ENCODE measurements at regions not wholly inside any gene's neighbourhood (a gene's known extent, or its start where the extent isn't known, plus 50 kb on each side); places are given as distances from the start of the nearest gene placed in this dataset.

DNA sequence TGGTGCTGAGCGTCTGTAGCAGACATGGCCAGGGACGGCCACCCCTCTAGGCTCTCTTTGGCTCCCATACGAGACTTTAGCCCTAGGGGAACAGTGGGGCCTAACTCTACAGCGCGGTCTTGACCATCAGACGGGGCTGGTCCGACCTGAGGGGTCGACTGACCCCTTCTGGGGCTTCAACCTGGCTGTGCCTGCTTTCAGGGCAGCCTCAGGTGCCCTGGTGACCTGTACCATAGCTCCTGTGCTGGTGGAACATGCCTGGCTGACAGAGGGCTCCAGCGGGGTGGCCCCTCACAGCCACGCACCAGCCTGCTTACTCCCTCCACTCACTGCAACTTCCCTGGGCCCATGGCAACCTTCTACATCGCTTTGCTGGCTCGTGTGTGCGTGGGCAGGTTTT lies 423.4 kb upstream of the SEMA6A start:
- H3K27me3 ChIP-seq (ENCODE audit: control insufficient read depth, insufficient read depth, low read length): no peaks in the 10 kb centered on the region
- no peaks in the 10 kb centered on the region for H3K36me3 ChIP-seq (ENCODE audit: control insufficient read depth, insufficient read depth, low read length)
- peaks cover 20% of the 10 kb centered on the region for H3K9me3 ChIP-seq (ENCODE audit: control insufficient read depth, insufficient read depth, low read depth, low read length)
- no peak overlapping the region for H3K27ac ChIP-seq (ENCODE audit: low read depth, low read length)
- H3K9ac ChIP-seq (ENCODE audit: low read length): no peak overlapping the region
- no peak overlapping the region for H3K4me3 ChIP-seq (ENCODE audit: low read depth, low read length)
- no peaks in the 10 kb centered on the region for H3K4me1 ChIP-seq (ENCODE audit: control insufficient read depth, insufficient read depth, low read length)

GRCh38 chr5:116992681-116993080 lies 418.1 kb upstream of the SEMA6A start:
- Histone ChIP-seq H3K4me1 (ENCODE audit: control insufficient read depth, insufficient read depth, low read length) (no peaks in the 10 kb centered on the region), H3K27ac (ENCODE audit: low read depth, low read length) (no peak overlapping the region), H3K36me3 (ENCODE audit: control insufficient read depth, insufficient read depth, low read length) (no peaks in the 10 kb centered on the region), H3K27me3 (ENCODE audit: control insufficient read depth, insufficient read depth, low read length) (no peaks in the 10 kb centered on the region), H3K4me3 (ENCODE audit: low read depth, low read length) (no peak overlapping the region), H3K9ac (ENCODE audit: low read length) (no peak overlapping the region), H3K9me3 (ENCODE audit: control insufficient read depth, insufficient read depth, low read depth, low read length) (peaks cover 2% of the 10 kb centered on the region; the same call in 1 of the 2 replicates)

DNA sequence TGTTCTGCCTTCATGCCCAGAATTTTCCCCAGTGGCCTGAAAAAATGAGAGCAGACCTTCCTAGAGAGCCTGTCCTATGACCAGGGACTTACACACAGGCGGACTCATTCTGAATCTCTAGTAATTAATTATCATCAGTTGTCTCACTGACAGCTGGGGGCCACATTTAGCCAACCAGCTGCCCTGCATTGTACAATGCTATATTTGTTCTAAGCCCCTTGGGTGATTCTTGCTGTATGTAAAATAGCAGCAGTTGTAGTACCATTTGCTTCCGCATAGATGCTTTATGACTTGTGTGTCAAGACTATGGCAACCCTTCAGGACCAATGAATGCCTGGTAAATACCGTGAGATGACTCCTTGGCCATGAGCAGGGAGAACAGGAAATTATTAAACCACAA lies 415.4 kb upstream of the SEMA6A start:
- Histone ChIP-seq H3K4me1 (ENCODE audit: control insufficient read depth, insufficient read depth, low read length) (no peaks in the 10 kb centered on the region), H3K9me3 (ENCODE audit: control insufficient read depth, insufficient read depth, low read depth, low read length) (no peaks in the 10 kb centered on the region), H3K9ac (ENCODE audit: low read length) (no peak overlapping the region), H3K27ac (ENCODE audit: low read depth, low read length) (no peak overlapping the region), H3K36me3 (ENCODE audit: control insufficient read depth, insufficient read depth, low read length) (no peaks in the 10 kb centered on the region), H3K27me3 (ENCODE audit: control insufficient read depth, insufficient read depth, low read length) (no peaks in the 10 kb centered on the region), H3K4me3 (ENCODE audit: low read depth, low read length) (no peak overlapping the region)

DNA sequence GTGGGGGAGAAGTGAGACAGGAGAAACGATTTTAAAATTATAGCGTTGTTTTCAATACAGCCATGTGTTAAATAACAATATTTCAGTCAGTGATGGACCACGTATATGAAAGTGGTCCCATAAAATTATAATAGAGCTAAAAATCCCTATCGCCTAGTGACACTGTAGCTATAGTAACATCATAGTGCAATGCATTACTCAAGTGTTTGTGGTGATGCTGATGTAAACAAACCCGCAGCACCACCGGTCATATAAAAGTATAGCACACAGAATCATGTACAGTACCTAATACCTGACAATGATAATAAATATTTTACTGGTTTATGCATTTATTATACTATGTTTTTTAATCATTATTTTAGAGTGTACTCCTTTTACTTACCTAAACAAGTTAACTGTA lies 407.4 kb upstream of the SEMA6A start:
- no peak overlapping the region for H3K27ac ChIP-seq (ENCODE audit: low read depth, low read length)
- no peaks in the 10 kb centered on the region for H3K36me3 ChIP-seq (ENCODE audit: control insufficient read depth, insufficient read depth, low read length)
- no peak overlapping the region for H3K4me3 ChIP-seq (ENCODE audit: low read depth, low read length)
- H3K27me3 ChIP-seq (ENCODE audit: control insufficient read depth, insufficient read depth, low read length): no peaks in the 10 kb centered on the region
- no peaks in the 10 kb centered on the region for H3K4me1 ChIP-seq (ENCODE audit: control insufficient read depth, insufficient read depth, low read length)
- H3K9ac ChIP-seq (ENCODE audit: low read length): no peak overlapping the region
- H3K9me3 ChIP-seq (ENCODE audit: control insufficient read depth, insufficient read depth, low read depth, low read length): no peaks in the 10 kb centered on the region

GRCh38 chr5:116980581-116980980 lies 406.0 kb upstream of the SEMA6A start:
- Histone ChIP-seq H3K4me3 (ENCODE audit: low read depth, low read length) (no peak overlapping the region), H3K9me3 (ENCODE audit: control insufficient read depth, insufficient read depth, low read depth, low read length) (no peaks in the 10 kb centered on the region), H3K4me1 (ENCODE audit: control insufficient read depth, insufficient read depth, low read length) (no peaks in the 10 kb centered on the region), H3K9ac (ENCODE audit: low read length) (no peak overlapping the region), H3K27ac (ENCODE audit: low read depth, low read length) (no peak overlapping the region), H3K27me3 (ENCODE audit: control insufficient read depth, insufficient read depth, low read length) (no peaks in the 10 kb centered on the region), H3K36me3 (ENCODE audit: control insufficient read depth, insufficient read depth, low read length) (no peaks in the 10 kb centered on the region)

GRCh38 chr5:116976767-116977166 lies 402.1 kb upstream of the SEMA6A start:
- Histone ChIP-seq H3K36me3 (ENCODE audit: control insufficient read depth, insufficient read depth, low read length) (no peaks in the 10 kb centered on the region), H3K4me3 (ENCODE audit: low read depth, low read length) (no peak overlapping the region), H3K27me3 (ENCODE audit: control insufficient read depth, insufficient read depth, low read length) (no peaks in the 10 kb centered on the region), H3K9ac (ENCODE audit: low read length) (no peak overlapping the region), H3K9me3 (ENCODE audit: control insufficient read depth, insufficient read depth, low read depth, low read length) (peaks cover 10% of the 10 kb centered on the region; the same call in 1 of the 2 replicates), H3K4me1 (ENCODE audit: control insufficient read depth, insufficient read depth, low read length) (no peaks in the 10 kb centered on the region), H3K27ac (ENCODE audit: low read depth, low read length) (no peak overlapping the region)

DNA sequence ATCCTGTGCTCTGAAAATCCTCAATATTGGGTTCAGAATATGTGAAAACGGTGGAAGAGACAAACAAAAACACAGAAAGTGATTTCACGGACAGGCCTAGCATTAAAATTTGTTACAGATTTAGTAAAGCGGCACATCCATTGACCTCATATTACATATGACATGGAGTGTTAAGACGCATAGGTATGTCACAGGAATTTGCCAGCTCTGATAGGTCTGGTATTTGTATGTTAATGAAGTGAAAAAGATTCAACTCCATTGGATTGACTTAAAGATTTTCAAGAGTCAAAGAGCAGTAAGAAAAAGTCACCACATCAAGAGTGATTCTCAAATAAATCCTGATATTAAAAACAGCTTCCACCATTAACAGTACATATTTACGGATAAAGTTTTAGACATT lies 396.5 kb upstream of the SEMA6A start:
- Histone ChIP-seq H3K27ac (ENCODE audit: low read depth, low read length) (no peak overlapping the region), H3K4me1 (ENCODE audit: control insufficient read depth, insufficient read depth, low read length) (peaks cover 3% of the 10 kb centered on the region; the same call in 1 of the 2 replicates), H3K36me3 (ENCODE audit: control insufficient read depth, insufficient read depth, low read length) (no peaks in the 10 kb centered on the region), H3K27me3 (ENCODE audit: control insufficient read depth, insufficient read depth, low read length) (no peaks in the 10 kb centered on the region), H3K9ac (ENCODE audit: low read length) (no peak overlapping the region), H3K4me3 (ENCODE audit: low read depth, low read length) (no peak overlapping the region), H3K9me3 (ENCODE audit: control insufficient read depth, insufficient read depth, low read depth, low read length) (peaks cover 29% of the 10 kb centered on the region; the same call in 1 of the 2 replicates)

GRCh38 chr5:116970318-116970717 lies 395.7 kb upstream of the SEMA6A start:
- Histone ChIP-seq H3K9ac (ENCODE audit: low read length) (no peak overlapping the region), H3K36me3 (ENCODE audit: control insufficient read depth, insufficient read depth, low read length) (no peaks in the 10 kb centered on the region), H3K27ac (ENCODE audit: low read depth, low read length) (no peak overlapping the region), H3K27me3 (ENCODE audit: control insufficient read depth, insufficient read depth, low read length) (no peaks in the 10 kb centered on the region), H3K4me3 (ENCODE audit: low read depth, low read length) (no peak overlapping the region), H3K9me3 (ENCODE audit: control insufficient read depth, insufficient read depth, low read depth, low read length) (peaks cover 29% of the 10 kb centered on the region; the same call in 1 of the 2 replicates), H3K4me1 (ENCODE audit: control insufficient read depth, insufficient read depth, low read length) (peaks cover 3% of the 10 kb centered on the region; the same call in 1 of the 2 replicates)

DNA sequence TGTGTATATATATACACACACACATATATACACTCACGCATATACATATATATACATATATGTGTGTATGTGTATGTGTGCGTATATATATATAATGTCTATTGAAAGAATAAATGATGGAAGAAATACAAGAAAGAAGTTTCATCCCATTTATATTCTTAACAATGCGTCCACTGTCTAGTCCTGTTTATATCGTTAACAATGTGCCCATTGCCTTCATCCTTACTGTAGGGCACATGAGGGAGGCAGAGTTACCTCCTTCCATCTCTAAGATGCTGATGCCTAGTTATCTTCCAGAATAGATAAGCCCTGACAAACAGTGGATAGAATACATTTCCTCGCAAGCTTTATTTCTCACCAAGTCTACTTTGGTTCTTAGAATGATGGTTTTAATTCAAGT lies 389.8 kb upstream of the SEMA6A start:
- H3K36me3 ChIP-seq (ENCODE audit: control insufficient read depth, insufficient read depth, low read length): no peaks in the 10 kb centered on the region
- no peak overlapping the region for H3K4me3 ChIP-seq (ENCODE audit: low read depth, low read length)
- no peaks in the 10 kb centered on the region for H3K27me3 ChIP-seq (ENCODE audit: control insufficient read depth, insufficient read depth, low read length)
- H3K4me1 ChIP-seq (ENCODE audit: control insufficient read depth, insufficient read depth, low read length): no peaks in the 10 kb centered on the region; the same call in 1 of the 2 replicates
- H3K27ac ChIP-seq (ENCODE audit: low read depth, low read length): no peak overlapping the region
- peaks cover 20% of the 10 kb centered on the region; the same call in 1 of the 2 replicates for H3K9me3 ChIP-seq (ENCODE audit: control insufficient read depth, insufficient read depth, low read depth, low read length)
- H3K9ac ChIP-seq (ENCODE audit: low read length): no peak overlapping the region

DNA sequence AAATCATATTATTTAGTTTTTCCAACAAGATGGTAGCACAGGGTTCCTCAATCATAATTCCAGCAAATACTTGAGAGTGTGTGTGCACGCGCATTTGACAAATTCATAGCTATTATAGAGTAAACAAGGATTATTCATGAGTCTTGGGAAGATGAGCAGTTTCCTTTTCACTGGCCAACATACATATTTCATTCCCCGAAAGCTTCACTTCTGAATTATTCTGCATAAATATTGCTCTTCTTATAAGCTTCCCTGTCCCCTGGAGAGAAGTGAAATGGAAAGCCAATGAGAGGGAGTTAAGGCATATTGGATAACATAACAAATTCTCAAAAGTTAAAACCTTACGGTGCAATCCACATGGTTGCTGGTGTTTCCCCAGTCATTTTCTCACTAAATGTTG lies 386.4 kb upstream of the SEMA6A start:
- H3K27ac ChIP-seq (ENCODE audit: low read depth, low read length): no peak overlapping the region
- no peaks in the 10 kb centered on the region for H3K36me3 ChIP-seq (ENCODE audit: control insufficient read depth, insufficient read depth, low read length)
- H3K4me3 ChIP-seq (ENCODE audit: low read depth, low read length): no peak overlapping the region
- no peaks in the 10 kb centered on the region for H3K27me3 ChIP-seq (ENCODE audit: control insufficient read depth, insufficient read depth, low read length)
- no peaks in the 10 kb centered on the region; the same call in 1 of the 2 replicates for H3K4me1 ChIP-seq (ENCODE audit: control insufficient read depth, insufficient read depth, low read length)
- H3K9me3 ChIP-seq (ENCODE audit: control insufficient read depth, insufficient read depth, low read depth, low read length): no peaks in the 10 kb centered on the region; the same call in 1 of the 2 replicates
- H3K9ac ChIP-seq (ENCODE audit: low read length): no peak overlapping the region

DNA sequence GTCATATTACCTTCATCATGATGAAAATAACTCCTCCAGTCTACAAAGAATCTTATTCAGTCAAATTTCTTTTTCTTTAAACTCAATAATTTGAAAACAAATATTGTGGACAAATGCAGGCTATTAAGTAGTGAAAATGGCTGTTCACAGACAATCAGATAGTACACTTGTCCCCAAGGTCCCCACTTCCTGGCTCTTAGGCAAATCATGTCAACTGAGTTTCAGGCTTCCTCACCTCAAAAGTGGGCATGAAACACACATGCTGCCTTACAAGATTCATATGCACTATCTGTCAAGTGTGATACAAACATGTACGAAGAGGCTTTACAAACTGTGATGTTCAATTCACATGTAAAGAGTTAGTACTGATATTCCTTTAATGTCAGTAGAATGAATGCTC lies 385.2 kb upstream of the SEMA6A start:
- Histone ChIP-seq H3K4me3 (ENCODE audit: low read depth, low read length) (no peak overlapping the region), H3K9me3 (ENCODE audit: control insufficient read depth, insufficient read depth, low read depth, low read length) (no peaks in the 10 kb centered on the region), H3K9ac (ENCODE audit: low read length) (no peak overlapping the region), H3K36me3 (ENCODE audit: control insufficient read depth, insufficient read depth, low read length) (no peaks in the 10 kb centered on the region), H3K27me3 (ENCODE audit: control insufficient read depth, insufficient read depth, low read length) (no peaks in the 10 kb centered on the region), H3K4me1 (ENCODE audit: control insufficient read depth, insufficient read depth, low read length) (no peaks in the 10 kb centered on the region; the same call in 1 of the 2 replicates), H3K27ac (ENCODE audit: low read depth, low read length) (no peak overlapping the region)
